Small intestine (tissue), 7 donors: ENCODE measurements at regions not wholly inside any gene's neighbourhood (a gene's known extent, or its start where the extent isn't known, plus 50 kb on each side); places are given as distances from the start of the nearest gene placed in this dataset.
A peak's percentile ranks its signal among the peaks of the same experiment; 100 is the strongest.

Source experiments
- DNase-seq, 2 donors: peaks; one replicate each; pipeline versions ENCODE4 v3.0.0 to v3.0.0-alpha.2; 2013
- FAIRE-seq: peaks from 2 replicates; lab custom pipeline; 2012; peaks lifted over from hg19 to GRCh38; lab: Jason Lieb, UNC
- H3K27ac ChIP-seq, 3 donors: one replicate each; pipeline ENCODE4 v1.5.1; 2013; ENCODE audit warnings: low read length in 2 of 3, mild to moderate bottlenecking in 2 of 3, control low read depth in 1 of 3, inconsistent platforms in 1 of 3, low read depth in 1 of 3, moderate library complexity in 1 of 3
- H3K27me3 ChIP-seq, 3 donors: one replicate each; pipeline ENCODE4 v1.6.1; 2013; ENCODE audit warnings: low read length in 3 of 3, inconsistent platforms in 1 of 3; ENCODE audit not compliant: control insufficient read depth in 3 of 3, insufficient read depth in 3 of 3
- H3K36me3 ChIP-seq, 3 donors: one replicate each; pipeline ENCODE4 v1.6.1; 2013; ENCODE audit warnings: low read length in 3 of 3, inconsistent platforms in 1 of 3, low read depth in 1 of 3, mild to moderate bottlenecking in 1 of 3, moderate library complexity in 1 of 3; ENCODE audit not compliant: control insufficient read depth in 3 of 3, insufficient read depth in 2 of 3
- H3K4me1 ChIP-seq, 3 donors: one replicate each; pipeline ENCODE4 v1.6.1; 2013; ENCODE audit warnings: low read length in 2 of 3, inconsistent platforms in 1 of 3, low read depth in 1 of 3, mild to moderate bottlenecking in 1 of 3, moderate library complexity in 1 of 3; ENCODE audit not compliant: control insufficient read depth in 3 of 3, insufficient read depth in 2 of 3
- H3K4me3 ChIP-seq, 3 donors: one replicate each; pipeline ENCODE4 v1.5.1; 2013; ENCODE audit warnings: low read length in 3 of 3, control low read depth in 1 of 3, inconsistent platforms in 1 of 3, low read depth in 1 of 3, mild to moderate bottlenecking in 1 of 3, moderate library complexity in 1 of 3
- H3K9me3 ChIP-seq, 2 donors: one replicate each; pipeline ENCODE4 v1.6.1; 2013; ENCODE audit warnings: low read depth in 1 of 2, low read length in 1 of 2; ENCODE audit not compliant: control insufficient read depth in 2 of 2, insufficient read depth in 1 of 2
- WGBS, 3 donors: extraction: QIAGEN DNeasy Blood & Tissue Kit; methylation state at CpG; one replicate each; pipeline ENCODE4 v1.1.7; 2013; 5-methylcytosine and 5-hydroxymethylcytosine counted together
- donor health status: healthy with polysubstance abuse.
- donor health status: control.
- donor health status: control.
- donor health status: Bipolar disorder and iron deficiency.
- donor health status: healthy.

GRCh38 chr6:120627612-120628011, 706.7 kb downstream of the TBC1D32 start:
- no peak for FAIRE-seq
- WGBS, 3 donors, result 89 to 93% (median 92%) methylated on average over 3 of the region's 3 CpGs

GRCh38 chr6:120622127-120622631, 712.1 kb downstream of the TBC1D32 start:
- Histone ChIP-seq H3K27me3 (no peaks in the 10 kb centered on the region), H3K27ac (no peak overlapping the region), H3K4me1 (no peaks in the 10 kb centered on the region), H3K4me3 (no peak overlapping the region), H3K9me3 (peaks cover 0 to 9% of the 10 kb centered on the region in 2 donors), H3K36me3 (no peaks in the 10 kb centered on the region)
- WGBS, 3 donors, result 17 to 37% (median 33%) methylated on average over 1 of the region's 1 CpG
- DNase-seq (no peak), FAIRE-seq (no peak)

More at GRCh38 chr6:120627612-120628011, 706.7 kb downstream of the TBC1D32 start:
- Histone ChIP-seq H3K36me3 (no peaks in the 10 kb centered on the region), H3K4me1 (no peaks in the 10 kb centered on the region), H3K27ac (no peak overlapping the region), H3K4me3 (no peak overlapping the region), H3K27me3 (no peaks in the 10 kb centered on the region), H3K9me3 (peaks cover 0 to 9% of the 10 kb centered on the region in 2 donors)
- no peak for DNase-seq

- 13 to 40% (median 16%) methylated on average over 1 of the region's 1 CpG for WGBS, 3 donors
Measured at GRCh38 chr6:120620900-120621299, 713.4 kb downstream of the TBC1D32 start.

GRCh38 chr6:120615238-120615637, 719.0 kb downstream of the TBC1D32 start:
- no peak overlapping the region for H3K4me3 ChIP-seq
- H3K9me3 ChIP-seq, result no peaks in the 10 kb centered on the region
- no peak for FAIRE-seq

More at GRCh38 chr6:120620900-120621299, 713.4 kb downstream of the TBC1D32 start:
- Histone ChIP-seq H3K36me3 (no peaks in the 10 kb centered on the region), H3K9me3 (no peaks in the 10 kb centered on the region), H3K4me3 (no peak overlapping the region), H3K27ac (no peak overlapping the region), H3K27me3 (no peaks in the 10 kb centered on the region), H3K4me1 (no peaks in the 10 kb centered on the region)
- no peak for FAIRE-seq
- DNase-seq, result peak in 1 of 2 donors; percentile 12

GRCh38 chr6:120614723-120615122, 719.6 kb downstream of the TBC1D32 start:
- FAIRE-seq, result no peak

More at GRCh38 chr6:120615238-120615637, 719.0 kb downstream of the TBC1D32 start:
- no peaks in the 10 kb centered on the region for H3K4me1 ChIP-seq
- DNase-seq, result no peak
- H3K36me3 ChIP-seq, result no peaks in the 10 kb centered on the region
- no peak overlapping the region for H3K27ac ChIP-seq
- H3K27me3 ChIP-seq, result no peaks in the 10 kb centered on the region
- 72 to 83% (median 83%) methylated on average over 3 of the region's 3 CpGs for WGBS, 3 donors

GRCh38 chr6:120608826-120609225, 725.5 kb downstream of the TBC1D32 start:
- no peaks in the 10 kb centered on the region for H3K36me3 ChIP-seq
- no peaks in the 10 kb centered on the region for H3K27me3 ChIP-seq
- DNase-seq, result no peak
- WGBS, 3 donors, result 8 to 35% (median 24%) methylated on average over 1 of the region's 1 CpG
- no peak for FAIRE-seq
- H3K4me3 ChIP-seq, result no peak overlapping the region
- no peaks in the 10 kb centered on the region for H3K4me1 ChIP-seq
- no peaks in the 10 kb centered on the region for H3K9me3 ChIP-seq
- no peak overlapping the region for H3K27ac ChIP-seq

More at GRCh38 chr6:120614723-120615122, 719.6 kb downstream of the TBC1D32 start:
- Histone ChIP-seq H3K27me3 (no peaks in the 10 kb centered on the region), H3K36me3 (no peaks in the 10 kb centered on the region), H3K9me3 (no peaks in the 10 kb centered on the region), H3K27ac (no peak overlapping the region), H3K4me3 (no peak overlapping the region), H3K4me1 (no peaks in the 10 kb centered on the region)
- no peak for DNase-seq
- WGBS, 3 donors, result 60 to 75% (median 71%) methylated on average over 2 of the region's 2 CpGs

- Histone ChIP-seq H3K27me3 (no peaks in the 10 kb centered on the region), H3K36me3 (no peaks in the 10 kb centered on the region), H3K27ac (no peak overlapping the region), H3K4me3 (no peak overlapping the region), H3K4me1 (no peaks in the 10 kb centered on the region), H3K9me3 (no peaks in the 10 kb centered on the region)
- no peak for FAIRE-seq
- WGBS, 3 donors, result 67 to 75% (median 72%) methylated on average over 4 of the region's 4 CpGs
- DNase-seq, result no peak
Measured at GRCh38 chr6:120606743-120607142, 727.5 kb downstream of the TBC1D32 start.

GRCh38 chr6:120604510-120604909, 729.8 kb downstream of the TBC1D32 start:
- Histone ChIP-seq H3K4me1 (no peaks in the 10 kb centered on the region), H3K27ac (no peak overlapping the region), H3K9me3 (no peaks in the 10 kb centered on the region), H3K4me3 (no peak overlapping the region), H3K36me3 (no peaks in the 10 kb centered on the region), H3K27me3 (no peaks in the 10 kb centered on the region)
- FAIRE-seq (no peak), DNase-seq (no peak)
- WGBS, 3 donors, result 84 to 92% (median 86%) methylated on average over 1 of the region's 1 CpG

- FAIRE-seq, result no peak
- H3K4me3 ChIP-seq, result no peak overlapping the region
- no peaks in the 10 kb centered on the region for H3K4me1 ChIP-seq
- no peak for DNase-seq
- no peaks in the 10 kb centered on the region for H3K27me3 ChIP-seq
- 38 to 62% (median 51%) methylated on average over 1 of the region's 1 CpG for WGBS, 3 donors
- no peaks in the 10 kb centered on the region for H3K36me3 ChIP-seq
- H3K9me3 ChIP-seq, result no peaks in the 10 kb centered on the region
- H3K27ac ChIP-seq, result no peak overlapping the region
Measured at GRCh38 chr6:120590611-120591010, 743.7 kb downstream of the TBC1D32 start.
